ENCODE measurements at regions not wholly inside any gene's neighbourhood (a gene's known extent, or its start where the extent isn't known, plus 50 kb on each side); places are given as distances from the start of the nearest gene placed in this dataset.
A peak's percentile ranks its signal among the peaks of the same experiment; 100 is the strongest.

DNA sequence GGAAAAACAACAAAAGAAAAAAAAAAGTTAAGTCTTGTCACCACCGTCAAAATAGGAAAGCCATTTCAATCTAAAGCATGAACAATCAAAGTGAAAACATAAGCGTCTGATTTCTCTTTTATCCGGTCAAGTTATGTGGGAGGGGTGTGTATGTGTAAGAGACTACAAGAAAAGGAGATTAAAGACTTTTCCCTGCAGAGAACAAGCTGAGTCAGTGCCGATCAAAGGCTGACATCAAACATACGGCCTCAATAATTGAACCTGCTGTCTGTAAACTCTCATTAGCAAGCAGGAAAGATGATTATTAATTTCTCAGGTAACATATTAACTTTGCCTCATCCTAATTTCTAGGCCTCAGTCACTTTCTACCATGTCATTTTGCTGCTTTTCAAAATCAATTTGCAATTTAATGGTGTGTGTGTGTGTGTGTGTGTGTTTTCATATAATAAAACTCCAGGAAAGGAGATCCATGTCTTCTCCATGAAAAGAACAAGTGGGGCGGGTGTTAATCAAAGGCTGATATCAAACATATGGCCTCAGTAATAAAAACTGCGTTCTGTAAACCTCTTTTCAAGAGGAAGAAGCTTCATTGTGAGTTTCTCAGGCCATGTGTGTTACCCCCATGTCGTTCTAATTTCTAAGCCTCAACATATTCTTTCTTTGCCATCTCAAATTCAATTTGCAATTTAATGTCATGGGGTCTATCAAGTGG, 649.1 kb upstream of the SORCS1 start:
- no peak overlapping the region for H3K4me3 ChIP-seq (ENCODE audit: control insufficient read depth, low read depth, low read length)
- DNase-seq (ENCODE audit: low read depth): no peak

DNA sequence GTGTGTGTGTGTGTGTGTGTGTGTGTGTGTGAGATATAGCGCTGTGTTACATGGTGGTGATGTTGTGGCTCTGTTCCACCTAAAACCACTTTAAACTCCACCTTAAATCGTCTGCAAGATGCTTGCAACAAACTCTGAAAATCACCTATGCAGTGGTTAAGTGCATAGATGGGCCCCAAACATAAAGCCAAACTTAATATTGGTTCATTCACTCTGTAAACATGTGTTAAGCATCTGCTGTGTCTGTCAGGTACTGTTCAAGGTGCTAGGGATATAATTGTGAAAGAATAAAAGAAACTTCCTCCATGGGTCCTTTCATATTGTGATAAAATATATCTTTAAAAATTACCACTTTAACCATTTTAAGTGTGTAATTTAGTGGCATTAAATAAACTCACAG, 645.4 kb upstream of the SORCS1 start:
- no peak overlapping the region for H3K4me3 ChIP-seq (ENCODE audit: control insufficient read depth, low read depth, low read length)
- TF ChIP-seq CTCF (conservative IDR thresholded peaks at IDR 0.05; ENCODE audit: control insufficient read depth, insufficient read depth, low read depth, low read length): no peak

More for the DNA sequence above, 649.1 kb upstream of the SORCS1 start:
- TF ChIP-seq CTCF (conservative IDR thresholded peaks at IDR 0.05; ENCODE audit: control insufficient read depth, insufficient read depth, low read depth, low read length): no peak

DNA sequence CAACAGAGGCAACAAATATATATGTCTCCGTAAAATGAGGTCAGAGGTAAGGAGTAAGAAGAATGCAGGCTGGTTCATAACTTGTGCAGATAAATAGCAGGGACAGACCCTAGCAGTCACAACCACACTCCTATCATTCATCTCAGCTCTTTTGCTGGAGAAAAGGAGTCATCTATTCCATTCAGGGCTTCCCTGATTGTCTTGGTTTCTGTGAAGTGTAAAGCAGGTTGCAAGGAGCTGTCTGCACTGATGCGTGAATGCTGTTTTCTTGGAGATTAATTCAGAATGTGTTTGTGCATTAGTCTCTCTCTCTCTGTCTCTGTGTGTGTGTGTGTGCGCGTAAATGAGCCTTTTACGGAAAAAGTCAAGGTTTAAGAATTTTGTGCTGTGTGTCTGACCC, 643.3 kb upstream of the SORCS1 start:
- H3K4me3 ChIP-seq (ENCODE audit: control insufficient read depth, low read depth, low read length): no peak overlapping the region
- DNase-seq (ENCODE audit: low read depth): no peak
- TF ChIP-seq CTCF (conservative IDR thresholded peaks at IDR 0.05; ENCODE audit: control insufficient read depth, insufficient read depth, low read depth, low read length): no peak

More for the DNA sequence above, 645.4 kb upstream of the SORCS1 start:
- DNase-seq (ENCODE audit: low read depth): no peak

DNA sequence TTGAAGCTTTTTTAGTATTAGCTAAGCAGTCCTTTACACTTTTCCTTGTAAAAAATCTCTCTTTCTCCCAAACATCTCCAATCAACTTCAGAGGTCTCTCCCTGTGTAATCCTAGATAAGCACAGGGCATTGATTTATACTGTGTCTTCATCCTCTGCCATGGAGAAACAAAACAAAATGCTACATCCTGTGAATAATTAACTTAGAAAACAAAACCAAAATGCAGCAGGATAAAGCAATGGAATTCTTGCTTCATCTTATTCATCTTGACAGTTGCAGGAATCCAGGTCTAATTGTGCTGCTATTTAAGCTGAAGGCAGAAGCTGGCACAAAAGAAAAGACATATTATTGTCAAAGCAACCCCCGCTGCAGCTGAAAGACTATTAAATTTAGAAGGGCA, 641.5 kb upstream of the SORCS1 start:
- no peak for TF ChIP-seq CTCF (conservative IDR thresholded peaks at IDR 0.05; ENCODE audit: control insufficient read depth, insufficient read depth, low read depth, low read length)
- DNase-seq (ENCODE audit: low read depth): no peak
- no peak overlapping the region for H3K4me3 ChIP-seq (ENCODE audit: control insufficient read depth, low read depth, low read length)

- no peak overlapping the region for H3K4me3 ChIP-seq (ENCODE audit: control insufficient read depth, low read depth, low read length)
- no peak for TF ChIP-seq CTCF (conservative IDR thresholded peaks at IDR 0.05; ENCODE audit: control insufficient read depth, insufficient read depth, low read depth, low read length)
- DNase-seq (ENCODE audit: low read depth): no peak
Measured at GRCh38 chr10:107803546-107803945, 639.0 kb upstream of the SORCS1 start.

DNA sequence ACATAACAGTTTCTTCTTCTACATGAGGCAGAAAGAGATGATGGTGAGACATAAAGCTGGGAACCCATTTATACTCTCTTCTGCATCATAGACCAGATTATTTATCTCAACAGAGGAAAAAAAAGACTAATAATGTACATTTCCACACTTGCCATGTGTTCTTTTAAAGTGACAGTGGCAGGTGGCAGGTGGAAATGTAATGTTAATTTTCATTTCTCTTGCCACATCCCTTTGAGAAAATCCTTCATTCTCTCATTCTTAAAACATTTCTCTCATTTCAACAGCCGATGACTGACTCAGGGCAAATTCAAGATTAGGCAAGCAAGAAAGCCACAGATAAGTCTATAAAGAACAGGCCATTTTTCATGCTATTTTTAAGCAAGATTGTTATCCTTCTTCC, 635.6 kb upstream of the SORCS1 start:
- TF ChIP-seq CTCF (conservative IDR thresholded peaks at IDR 0.05; ENCODE audit: control insufficient read depth, insufficient read depth, low read depth, low read length): no peak
- DNase-seq (ENCODE audit: low read depth): no peak

DNA sequence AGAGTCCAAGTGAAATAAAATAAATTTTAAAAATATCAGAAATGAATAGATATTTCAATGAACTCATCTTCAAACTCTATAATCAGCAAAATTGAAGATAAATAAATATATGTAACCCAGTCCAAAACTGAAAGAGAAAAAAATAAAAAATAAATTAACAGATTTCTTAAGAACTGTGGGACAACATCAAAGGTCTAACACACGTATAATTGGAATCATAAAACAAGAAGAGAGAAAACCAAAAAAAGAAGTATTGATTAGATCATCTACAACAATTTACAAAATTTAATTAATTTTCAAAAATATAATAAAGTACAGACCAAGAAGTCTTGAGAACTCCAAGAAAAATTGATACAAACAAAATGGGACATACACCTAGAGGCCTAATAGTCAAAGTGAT, 625.8 kb upstream of the SORCS1 start:
- no peak overlapping the region for H3K4me3 ChIP-seq (ENCODE audit: control insufficient read depth, low read depth, low read length)
- peak; percentile 6 for DNase-seq (ENCODE audit: low read depth)
- no peak for TF ChIP-seq CTCF (conservative IDR thresholded peaks at IDR 0.05; ENCODE audit: control insufficient read depth, insufficient read depth, low read depth, low read length)

More for the DNA sequence above, 635.6 kb upstream of the SORCS1 start:
- H3K4me3 ChIP-seq (ENCODE audit: control insufficient read depth, low read depth, low read length): no peak overlapping the region

Data from fibroblast of mammary gland (primary cell).